T-helper 17 cell (primary cell): ENCODE measurements at regions not wholly inside any gene's neighbourhood (a gene's known extent, or its start where the extent isn't known, plus 50 kb on each side); places are given as distances from the start of the nearest gene placed in this dataset.

Source experiments
- ATAC-seq: fragments of 150-1000 bp; cut with Tn5 transposase; 2 replicates; pipeline ENCODE4 v1.10.0; 2021; ENCODE audit warnings: mild to moderate bottlenecking, moderate library complexity
- DNase-seq, 3 donors: peaks; one replicate each; pipeline versions ENCODE4 v3.0.0 to v3.0.0-alpha.2; 2020 to 2021
- H3K9me3 ChIP-seq: one replicate; pipeline ENCODE4 v1.7.0; 2013; ENCODE audit warnings: low read length, mild to moderate bottlenecking; ENCODE audit not compliant: control insufficient read depth, poor library complexity, severe bottlenecking
- H3K27ac Mint-ChIP-seq: one replicate; pipeline ENCODE4 v1.8.0; 2022; ENCODE audit warnings: mild to moderate bottlenecking, moderate library complexity, mixed read lengths
- H3K27me3 Mint-ChIP-seq: one replicate; pipeline ENCODE4 v1.8.0; 2022; ENCODE audit warnings: mixed read lengths
- H3K36me3 Mint-ChIP-seq: one replicate; pipeline ENCODE4 v1.8.0; 2022; ENCODE audit warnings: low read depth, mixed read lengths
- H3K4me1 Mint-ChIP-seq: one replicate; pipeline ENCODE4 v1.8.0; 2022; ENCODE audit warnings: mild to moderate bottlenecking, mixed read lengths
- H3K4me3 Mint-ChIP-seq: one replicate; pipeline ENCODE4 v1.8.0; 2022; ENCODE audit warnings: mild to moderate bottlenecking, moderate library complexity, mixed read lengths

- no peak overlapping the region for H3K4me3 Mint-ChIP-seq
- DNase-seq, result no peak
- H3K4me1 Mint-ChIP-seq, result no peaks in the 10 kb centered on the region
- peaks cover 58% of the 10 kb centered on the region for H3K27me3 Mint-ChIP-seq
- no peaks in the 10 kb centered on the region for H3K9me3 ChIP-seq
- ATAC-seq, result no peak
- peaks cover 2% of the 10 kb centered on the region for H3K36me3 Mint-ChIP-seq
- H3K27ac Mint-ChIP-seq, result no peak overlapping the region
Observed at GRCh38 chr2:118296663-118297062, 208.4 kb downstream of the INSIG2 start.

- H3K9me3 ChIP-seq, result no peaks in the 10 kb centered on the region
- H3K4me3 Mint-ChIP-seq, result no peak overlapping the region
- H3K27me3 Mint-ChIP-seq, result peaks cover 63% of the 10 kb centered on the region
- no peaks in the 10 kb centered on the region for H3K4me1 Mint-ChIP-seq
- peaks cover 2% of the 10 kb centered on the region for H3K36me3 Mint-ChIP-seq
- ATAC-seq (no peak), DNase-seq (no peak)
- H3K27ac Mint-ChIP-seq, result no peak overlapping the region
Observed at GRCh38 chr2:118295592-118296390, 207.5 kb downstream of the INSIG2 start.

DNA sequence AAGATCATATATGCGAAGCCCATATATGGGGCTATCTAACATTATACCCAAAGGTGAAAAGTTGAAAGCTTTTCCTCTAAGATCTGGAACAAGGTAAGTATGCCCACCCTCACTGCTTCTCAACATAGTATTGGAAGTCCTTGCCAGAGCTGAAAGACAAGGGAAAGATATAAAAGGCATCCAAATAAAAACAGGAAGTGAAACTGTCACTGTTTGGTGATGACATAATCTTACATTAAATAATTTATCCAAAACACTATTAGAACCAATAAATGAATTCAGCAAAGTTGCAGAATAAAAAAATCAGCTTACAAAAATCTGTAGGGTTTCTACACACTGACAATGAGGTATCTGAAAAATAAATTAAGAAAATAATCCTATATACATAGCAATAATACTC lies 205.8 kb downstream of the INSIG2 start:
- Mint-ChIP-seq H3K4me1 (no peaks in the 10 kb centered on the region), H3K27ac (no peak overlapping the region), H3K4me3 (no peak overlapping the region), H3K36me3 (peaks cover 2% of the 10 kb centered on the region), H3K27me3 (peaks cover 64% of the 10 kb centered on the region)
- H3K9me3 ChIP-seq, result no peaks in the 10 kb centered on the region
- ATAC-seq (no peak), DNase-seq (no peak)

- H3K9me3 ChIP-seq, result no peaks in the 10 kb centered on the region
- Mint-ChIP-seq H3K4me3 (no peak overlapping the region), H3K27me3 (peaks cover 63% of the 10 kb centered on the region), H3K4me1 (no peaks in the 10 kb centered on the region), H3K36me3 (no peaks in the 10 kb centered on the region), H3K27ac (no peak overlapping the region)
- ATAC-seq (no peak), DNase-seq (no peak)
Observed at GRCh38 chr2:118292991-118293390, 204.7 kb downstream of the INSIG2 start.

- ATAC-seq, result no peak
- H3K27ac Mint-ChIP-seq, result no peak overlapping the region
- H3K9me3 ChIP-seq, result no peaks in the 10 kb centered on the region
- H3K27me3 Mint-ChIP-seq, result peaks cover 59% of the 10 kb centered on the region
- DNase-seq, result no peak
- H3K4me3 Mint-ChIP-seq, result no peak overlapping the region
- H3K4me1 Mint-ChIP-seq, result no peaks in the 10 kb centered on the region
- no peaks in the 10 kb centered on the region for H3K36me3 Mint-ChIP-seq
Observed at GRCh38 chr2:118291251-118291880, 203.1 kb downstream of the INSIG2 start.

- Mint-ChIP-seq H3K36me3 (no peaks in the 10 kb centered on the region), H3K27ac (no peak overlapping the region), H3K4me1 (no peaks in the 10 kb centered on the region), H3K27me3 (peaks cover 54% of the 10 kb centered on the region), H3K4me3 (no peak overlapping the region)
- no peak for ATAC-seq
- no peak for DNase-seq
- H3K9me3 ChIP-seq, result no peaks in the 10 kb centered on the region
Observed at GRCh38 chr2:118290411-118291250, 202.4 kb downstream of the INSIG2 start.

DNA sequence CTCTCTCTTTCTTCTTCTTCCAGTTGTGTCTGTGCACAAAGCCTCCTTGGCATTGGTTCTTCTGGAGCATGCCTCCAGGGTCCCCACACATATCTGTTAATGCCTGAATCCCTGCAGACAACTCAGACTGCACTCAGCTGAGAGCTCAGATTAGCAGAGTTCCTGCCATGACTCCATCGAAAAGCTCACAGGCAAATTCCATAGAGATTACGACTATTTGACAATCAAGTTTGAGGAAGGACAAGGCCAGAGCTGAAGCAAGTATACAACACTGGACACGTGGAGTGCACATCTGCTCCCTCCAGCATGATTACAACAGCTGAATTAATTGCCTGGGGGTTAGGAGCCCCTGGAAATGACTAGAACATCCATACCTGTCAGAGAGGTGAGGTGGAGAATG lies 190.7 kb downstream of the INSIG2 start:
- Mint-ChIP-seq H3K4me3 (no peak overlapping the region), H3K27ac (no peak overlapping the region), H3K36me3 (peaks cover 13% of the 10 kb centered on the region), H3K4me1 (no peaks in the 10 kb centered on the region), H3K27me3 (peaks cover 79% of the 10 kb centered on the region)
- DNase-seq, result no peak
- H3K9me3 ChIP-seq, result no peaks in the 10 kb centered on the region
- no peak for ATAC-seq

GRCh38 chr2:118278046-118278445 lies 189.8 kb downstream of the INSIG2 start:
- Mint-ChIP-seq H3K27ac (no peak overlapping the region), H3K27me3 (peaks cover 78% of the 10 kb centered on the region), H3K4me1 (no peaks in the 10 kb centered on the region), H3K4me3 (no peak overlapping the region), H3K36me3 (peaks cover 13% of the 10 kb centered on the region)
- ATAC-seq (no peak), DNase-seq (no peak)
- H3K9me3 ChIP-seq, result no peaks in the 10 kb centered on the region

DNA sequence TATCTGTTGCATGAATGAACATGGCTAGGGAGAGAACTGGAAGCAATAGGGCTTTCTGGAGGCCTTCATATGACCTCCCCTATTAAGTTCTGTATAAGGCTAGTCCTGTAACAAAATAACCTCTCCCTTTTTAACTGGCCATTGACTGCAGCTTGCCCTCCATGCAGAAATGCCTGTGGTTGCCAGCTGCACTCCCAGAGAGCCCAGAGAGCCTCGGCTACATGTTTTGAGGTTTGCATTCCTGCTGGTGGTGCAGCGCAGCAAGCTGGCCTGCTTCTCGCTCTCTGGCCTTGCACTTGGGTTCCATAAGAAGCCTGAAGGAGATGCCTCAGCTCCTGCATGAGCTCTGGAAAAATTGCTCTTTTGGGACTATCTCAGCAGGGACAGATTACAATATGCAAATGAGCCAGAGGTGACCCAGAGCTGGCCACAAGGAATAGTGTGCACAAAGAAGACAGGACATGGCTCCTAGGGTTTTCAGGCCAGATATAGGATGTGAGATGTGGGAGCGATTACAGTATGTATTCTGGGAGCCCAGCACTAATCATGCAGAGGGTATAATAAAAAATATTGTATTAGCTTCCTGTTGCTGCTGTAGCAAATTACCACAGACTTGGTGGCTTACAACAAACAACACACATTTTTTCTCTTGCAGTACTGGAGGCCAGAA lies 186.7 kb downstream of the INSIG2 start:
- no peaks in the 10 kb centered on the region for H3K4me1 Mint-ChIP-seq
- no peak overlapping the region for H3K27ac Mint-ChIP-seq
- ATAC-seq, result no peak
- no peaks in the 10 kb centered on the region for H3K9me3 ChIP-seq
- peaks cover 78% of the 10 kb centered on the region for H3K27me3 Mint-ChIP-seq
- DNase-seq, result no peak
- H3K4me3 Mint-ChIP-seq, result no peak overlapping the region
- H3K36me3 Mint-ChIP-seq, result peaks cover 11% of the 10 kb centered on the region

GRCh38 chr2:118272391-118272790 lies 184.1 kb downstream of the INSIG2 start:
- Mint-ChIP-seq H3K36me3 (peaks cover 10% of the 10 kb centered on the region), H3K27me3 (peaks cover 83% of the 10 kb centered on the region), H3K4me3 (no peak overlapping the region), H3K4me1 (no peaks in the 10 kb centered on the region), H3K27ac (no peak overlapping the region)
- ATAC-seq (no peak), DNase-seq (no peak)
- no peaks in the 10 kb centered on the region for H3K9me3 ChIP-seq

- no peaks in the 10 kb centered on the region for H3K4me1 Mint-ChIP-seq
- no peaks in the 10 kb centered on the region for H3K9me3 ChIP-seq
- DNase-seq, result no peak
- no peak overlapping the region for H3K27ac Mint-ChIP-seq
- H3K36me3 Mint-ChIP-seq, result peaks cover 2% of the 10 kb centered on the region
- no peak for ATAC-seq
- H3K27me3 Mint-ChIP-seq, result peaks cover 79% of the 10 kb centered on the region
- H3K4me3 Mint-ChIP-seq, result no peak overlapping the region
Observed at GRCh38 chr2:118269408-118270051, 181.3 kb downstream of the INSIG2 start.

- Mint-ChIP-seq H3K4me1 (no peaks in the 10 kb centered on the region), H3K27me3 (peaks cover 80% of the 10 kb centered on the region), H3K4me3 (no peak overlapping the region), H3K36me3 (no peaks in the 10 kb centered on the region), H3K27ac (no peak overlapping the region)
- DNase-seq, result no peak
- H3K9me3 ChIP-seq, result no peaks in the 10 kb centered on the region
- no peak for ATAC-seq
Observed at GRCh38 chr2:118268268-118268667, 180.0 kb downstream of the INSIG2 start.
